Stimulated activated CD4-positive, alpha-beta T cell treated with anti-CD3 and anti-CD28 coated beads, Interleukin-4, amount 100 ng/mL, for 24 hours (primary cell): ENCODE measurements at regions not wholly inside any gene's neighbourhood (a gene's known extent, or its start where the extent isn't known, plus 50 kb on each side); places are given as distances from the start of the nearest gene placed in this dataset.

Experiments used
- DNase-seq: peaks from one replicate; pipeline ENCODE4 v3.0.0-alpha.2; 2020

- DNase-seq, result no peak
These were observed 116.0 kb upstream of the PTPRT start for GRCh38 chr20:43305749-43306148.

- no peak for DNase-seq
These were observed 114.9 kb upstream of the PTPRT start for GRCh38 chr20:43304598-43304997.

DNA sequence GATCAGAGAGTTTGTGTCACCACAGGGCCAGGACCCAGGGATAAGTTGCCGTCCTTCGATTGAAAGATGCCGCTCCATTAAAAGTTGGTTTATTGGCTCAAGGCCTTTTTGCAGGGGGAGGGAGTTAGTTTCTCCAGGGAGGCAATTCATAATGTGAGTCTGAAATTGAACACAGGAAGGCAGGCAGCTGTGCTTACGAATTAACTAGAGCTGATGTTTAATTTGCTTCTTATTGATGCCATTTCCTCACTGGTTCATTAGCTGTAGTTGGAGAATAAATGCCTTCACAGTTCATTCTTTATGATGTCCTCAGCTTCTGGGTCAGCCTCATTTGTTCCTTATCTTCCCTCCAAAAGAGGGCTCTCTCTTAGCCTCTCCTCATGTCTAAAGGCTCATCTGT is 113.2 kb upstream of the PTPRT start:
- DNase-seq, result no peak

- no peak for DNase-seq
These were observed 111.2 kb upstream of the PTPRT start for GRCh38 chr20:43300901-43301300.

DNA sequence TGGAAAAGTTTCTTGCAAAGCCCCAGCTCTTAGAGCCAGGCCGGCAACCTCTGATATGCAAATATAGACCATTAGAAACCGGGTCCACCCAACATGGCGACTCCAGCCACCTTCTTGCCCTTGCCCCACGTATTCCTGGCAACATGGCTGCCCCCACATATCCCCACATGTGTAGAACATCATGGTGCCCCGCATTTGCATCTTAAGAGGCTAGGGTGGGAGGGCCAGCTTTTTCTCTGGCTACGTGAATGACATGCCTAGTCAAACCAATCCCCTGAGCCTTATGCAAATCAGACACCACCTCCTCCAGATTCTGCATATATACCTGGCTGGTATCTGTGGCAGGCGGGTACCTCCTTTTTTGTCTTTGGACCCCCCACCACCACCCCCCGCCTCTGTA is 106.1 kb upstream of the PTPRT start:
- DNase-seq, result no peak

DNA sequence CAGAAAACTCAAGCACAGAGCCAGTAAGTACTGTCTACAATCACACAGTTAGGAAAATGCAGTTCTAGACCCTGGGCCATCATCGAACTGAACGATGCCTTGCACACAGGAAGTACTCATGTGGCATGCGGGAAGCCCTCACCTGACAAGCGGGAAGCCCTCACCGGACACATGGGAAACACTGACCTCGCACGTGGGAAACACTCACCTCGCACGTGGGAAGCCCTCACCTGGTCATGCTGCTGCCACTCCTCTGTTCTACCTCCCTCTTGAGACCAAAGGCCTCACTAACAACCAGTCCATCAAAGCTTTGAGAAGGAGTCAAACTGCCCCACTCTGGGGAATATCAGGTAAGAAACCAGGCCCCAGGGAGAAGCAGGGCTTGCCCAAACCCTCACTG is 105.6 kb upstream of the PTPRT start:
- DNase-seq, result no peak

- DNase-seq, result no peak
These were observed 104.3 kb upstream of the PTPRT start for GRCh38 chr20:43294031-43294430.

DNA sequence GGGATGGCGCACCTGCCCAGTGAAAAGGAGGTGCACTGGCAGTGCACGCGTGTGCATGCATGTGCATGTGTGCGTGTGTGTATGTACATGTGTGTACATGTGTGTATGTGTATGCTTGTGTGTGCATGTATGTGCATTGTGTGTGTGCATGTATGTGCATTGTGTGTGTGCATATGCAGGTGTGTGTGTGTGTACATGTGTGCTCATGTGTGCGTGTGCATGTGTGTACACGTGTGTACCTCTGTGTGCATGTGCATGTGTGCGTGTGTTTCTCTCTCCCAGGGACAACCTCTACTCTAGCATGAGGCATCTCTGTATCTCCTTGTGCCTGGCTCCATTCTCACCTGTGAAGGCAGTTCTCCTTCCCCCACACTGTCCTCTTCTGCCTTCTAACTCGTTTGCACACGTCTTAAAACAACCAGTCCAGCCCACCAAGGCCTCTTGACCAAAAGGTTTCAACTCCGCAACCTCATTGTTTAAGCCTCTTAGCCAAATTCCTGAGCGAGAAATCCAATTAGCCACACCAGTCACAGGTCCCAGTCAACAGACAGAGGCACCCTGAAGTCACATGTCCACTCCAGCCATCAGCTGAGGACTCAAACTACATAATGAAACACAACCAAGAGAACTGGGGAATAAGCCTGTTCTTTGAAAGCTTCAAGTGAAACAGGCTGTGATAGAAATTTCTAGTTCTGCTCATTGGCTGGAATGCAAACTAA is 103.5 kb upstream of the PTPRT start:
- no peak for DNase-seq

DNA sequence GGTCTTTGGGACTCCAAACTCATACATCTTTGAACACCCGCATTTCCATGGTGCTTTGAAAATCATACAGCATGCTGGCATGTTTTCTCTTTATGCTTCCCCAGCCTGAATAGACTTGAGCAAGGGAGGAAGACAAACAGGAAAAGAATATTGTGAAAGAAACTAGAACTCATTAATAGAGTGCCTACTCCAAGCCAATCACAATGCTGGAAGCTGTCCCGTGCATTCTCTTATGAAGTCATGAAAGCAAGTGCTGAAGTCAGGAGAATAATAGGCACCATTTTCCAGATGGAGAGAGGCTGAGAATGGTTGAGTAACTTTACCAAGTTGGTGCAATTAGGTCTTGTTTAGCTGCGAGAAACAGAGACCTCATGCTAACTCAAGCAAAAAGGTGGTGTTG is 102.5 kb upstream of the PTPRT start:
- no peak for DNase-seq

GRCh38 chr20:43287637-43288036 is 97.9 kb upstream of the PTPRT start:
- no peak for DNase-seq

- DNase-seq, result no peak
These were observed 95.5 kb upstream of the PTPRT start for GRCh38 chr20:43285170-43285569.

DNA sequence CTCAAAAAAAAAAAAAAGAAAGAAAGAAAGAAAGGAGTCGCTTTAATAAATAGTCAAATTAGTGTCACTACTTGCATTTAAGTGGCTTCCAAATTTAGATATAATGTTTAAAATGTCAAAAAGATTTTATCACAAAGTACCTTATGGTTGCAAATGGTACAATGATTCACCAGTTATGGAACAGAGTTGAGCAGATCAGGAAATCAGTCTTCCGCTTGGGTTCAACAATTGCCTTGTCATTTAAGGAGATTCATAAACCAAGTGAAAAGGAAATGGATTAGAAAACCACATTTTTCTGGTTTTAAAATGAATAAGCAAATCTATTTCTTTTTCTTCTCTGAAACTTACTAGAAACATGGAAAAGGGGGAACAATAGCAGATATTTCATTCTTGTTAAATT is 94.8 kb upstream of the PTPRT start:
- no peak for DNase-seq

DNA sequence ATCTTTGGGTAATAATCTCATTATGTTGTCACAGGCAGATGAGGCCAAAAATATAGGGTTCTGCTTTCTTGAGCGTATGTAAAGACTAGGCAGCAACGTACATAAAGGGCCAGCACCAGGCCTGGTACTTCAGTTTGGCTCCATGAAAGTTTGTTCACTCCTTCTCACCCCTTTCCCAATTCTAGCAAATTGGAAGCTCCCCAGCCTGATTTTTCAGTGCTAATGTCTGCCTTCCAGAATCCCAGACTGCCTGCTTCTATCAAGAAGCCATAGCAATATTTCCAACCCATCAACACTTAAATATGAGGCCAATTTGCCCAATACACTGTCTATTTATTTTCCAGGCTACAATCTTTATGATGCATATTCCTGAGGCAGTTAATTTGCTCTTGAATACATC is 93.4 kb upstream of the PTPRT start:
- DNase-seq, result no peak

GRCh38 chr20:43271980-43272379 is 82.3 kb upstream of the PTPRT start:
- DNase-seq, result no peak

GRCh38 chr20:43265449-43265848 is 75.7 kb upstream of the PTPRT start:
- DNase-seq, result no peak

GRCh38 chr20:43263226-43263625 is 73.5 kb upstream of the PTPRT start:
- no peak for DNase-seq

- no peak for DNase-seq
These were observed 72.6 kb upstream of the PTPRT start for GRCh38 chr20:43262341-43262740.

DNA sequence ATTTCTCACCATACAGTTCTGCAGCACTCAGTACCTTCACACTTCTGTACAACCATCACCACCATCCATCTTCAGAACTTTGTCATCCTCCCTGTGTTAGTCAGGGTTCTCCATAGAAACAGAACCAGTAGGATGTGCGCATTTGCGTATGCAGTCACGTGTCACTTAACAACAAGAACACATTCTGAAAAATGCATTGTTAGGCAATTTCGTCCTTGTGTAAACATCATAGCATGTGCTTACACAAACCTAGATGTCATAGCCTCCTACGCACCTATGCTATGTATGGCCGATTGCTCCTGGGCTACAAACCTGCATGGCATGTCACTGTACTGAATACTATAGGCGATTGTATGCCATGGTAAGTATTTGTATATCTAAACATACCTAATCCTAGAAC is 66.2 kb upstream of the PTPRT start:
- DNase-seq, result no peak

DNA sequence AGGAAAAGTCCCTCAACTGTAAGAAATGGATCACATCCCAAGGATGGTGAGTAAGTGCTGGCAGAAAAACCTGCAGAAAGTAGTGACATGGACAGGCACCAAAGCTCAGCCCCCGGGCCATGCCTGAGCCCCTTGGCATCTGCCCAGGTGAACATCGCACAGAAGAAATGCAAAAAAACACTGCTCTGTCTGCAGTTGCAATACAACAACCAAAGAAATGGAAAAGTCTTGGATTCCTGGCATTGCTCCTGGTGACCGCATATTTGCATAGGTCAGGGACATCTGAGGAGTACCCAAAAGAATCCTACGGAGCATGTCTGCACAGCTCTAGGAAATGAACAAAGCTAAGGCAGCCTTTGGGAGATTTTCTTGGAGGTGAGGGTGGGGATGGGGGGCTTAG is 63.1 kb upstream of the PTPRT start:
- no peak for DNase-seq

DNA sequence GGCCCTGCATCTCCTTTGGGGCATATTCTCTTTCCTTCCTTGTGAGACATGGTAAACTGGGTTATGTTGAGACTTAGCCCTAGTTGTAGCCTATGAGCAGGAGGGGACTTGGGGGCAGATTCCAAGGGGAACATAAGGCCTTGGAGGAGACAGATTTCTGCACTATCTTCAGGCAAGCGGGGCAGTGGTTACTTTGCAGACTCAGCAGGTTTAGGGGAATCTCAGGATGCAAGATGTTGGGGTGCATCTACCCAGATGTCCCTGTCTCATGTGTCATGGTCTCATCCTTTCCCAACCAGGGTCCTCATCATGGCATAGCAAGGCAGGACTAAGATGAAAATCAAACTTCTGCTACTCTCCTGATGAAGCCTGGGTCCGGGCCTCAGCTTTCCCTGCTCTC is 58.6 kb upstream of the PTPRT start:
- DNase-seq, result no peak

DNA sequence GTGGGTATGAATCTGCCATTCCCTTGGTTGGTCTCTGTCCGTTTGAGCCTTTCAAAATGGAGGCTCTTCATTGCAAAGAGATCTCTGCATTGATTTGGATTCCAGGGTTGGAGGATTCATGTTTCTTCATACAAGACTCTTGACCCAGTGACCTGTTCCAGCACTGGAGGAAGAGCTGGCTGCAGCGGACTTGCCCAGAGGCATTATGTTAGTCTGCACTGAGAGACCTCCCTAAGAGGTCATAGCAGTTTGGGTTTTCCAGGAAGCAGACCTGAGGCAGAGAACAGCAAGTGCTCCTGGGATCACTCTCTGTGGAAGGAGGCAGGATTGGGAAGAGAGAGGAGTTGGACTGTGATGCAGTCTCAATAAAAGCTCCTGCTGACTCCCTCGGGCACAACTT is 57.7 kb upstream of the PTPRT start:
- DNase-seq, result no peak

DNA sequence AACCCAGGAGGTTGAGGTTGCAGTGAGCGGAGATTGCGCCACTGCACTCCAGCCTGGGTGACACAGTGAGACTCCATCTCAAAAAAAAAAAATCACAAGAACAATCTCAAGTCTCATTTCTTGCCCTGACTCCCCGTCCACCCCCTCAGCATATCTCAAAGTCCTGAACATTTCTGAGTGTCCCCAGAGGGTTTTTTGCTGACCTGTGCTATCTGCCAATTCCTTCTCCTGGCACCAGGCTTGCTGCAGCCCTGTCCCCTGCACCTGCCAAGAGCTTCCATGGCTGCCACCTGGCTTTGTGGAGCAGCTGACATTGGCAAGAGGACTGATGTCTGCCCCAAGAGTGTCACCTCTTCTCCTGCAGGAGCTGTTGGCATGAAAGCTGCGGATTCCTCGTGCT is 54.9 kb upstream of the PTPRT start:
- DNase-seq, result no peak

DNA sequence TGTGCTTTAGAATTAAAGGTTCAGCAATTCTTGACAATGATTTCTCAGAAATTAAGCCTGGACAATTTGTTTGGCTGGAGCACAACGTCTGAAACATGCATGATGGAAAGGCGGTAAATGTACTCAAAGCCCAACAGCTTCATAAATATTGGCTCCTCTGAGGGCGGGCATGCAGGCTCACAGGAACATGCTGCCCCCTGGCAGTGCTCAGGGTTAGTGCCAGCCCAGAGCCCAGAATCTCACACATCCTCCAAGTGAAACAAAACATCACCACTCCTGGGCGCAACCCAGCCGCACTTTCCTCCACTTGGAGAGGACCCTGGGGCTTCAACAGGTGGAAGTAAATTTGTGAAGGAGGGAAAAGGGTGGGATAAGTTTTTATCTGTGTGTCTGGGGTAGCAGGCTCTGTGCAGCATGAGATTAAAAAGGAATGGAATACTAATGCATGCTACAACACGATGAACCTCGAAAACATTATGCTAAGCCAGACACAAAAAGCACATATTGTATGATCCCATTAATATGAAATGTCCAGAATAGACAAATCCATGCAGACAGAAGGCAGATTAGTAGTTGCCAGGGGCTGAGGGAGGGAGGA is 54.1 kb upstream of the PTPRT start:
- no peak for DNase-seq

GRCh38 chr20:43241057-43241702 is 51.5 kb upstream of the PTPRT start:
- DNase-seq, result no peak
